ENCODE measurements at regions not wholly inside any gene's neighbourhood (a gene's known extent, or its start where the extent isn't known, plus 50 kb on each side); places are given as distances from the start of the nearest gene placed in this dataset.

DNA sequence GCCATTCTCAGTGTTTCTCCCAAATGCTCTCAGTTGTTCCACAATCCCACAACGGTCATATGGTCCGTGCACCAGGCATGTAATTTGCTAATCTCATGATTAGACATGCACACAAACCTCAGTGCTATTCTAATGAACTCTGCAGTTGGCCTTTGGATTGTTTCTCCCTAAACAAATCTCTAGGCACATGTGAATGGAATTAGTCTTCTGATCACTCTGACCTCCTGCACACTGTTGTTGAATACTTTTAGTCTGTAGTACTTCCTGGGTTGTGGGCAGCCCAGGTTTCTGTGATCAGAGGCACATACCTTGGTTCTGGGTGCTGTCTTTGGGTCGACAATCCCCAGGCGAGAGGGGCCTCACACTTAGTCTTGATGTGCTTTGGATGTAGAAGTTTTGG lies 498.7 kb upstream of the SPRED2 start (continued):
- TF ChIP-seq SP1 (IDR thresholded peaks at IDR 0.05) (no peak), SP1 (CRISPR knock-in tag; IDR thresholded peaks at IDR 0.05) (no peak), MXI1 (IDR thresholded peaks at IDR 0.05; ENCODE audit: borderline replicate concordance, low read depth, low read length) (no peak), SAP130 (CRISPR knock-in tag; IDR thresholded peaks at IDR 0.05; ENCODE audit: low read depth) (no peak), ZNF24 (IDR thresholded peaks at IDR 0.05) (no peak), FLYWCH1 (CRISPR knock-in tag; IDR thresholded peaks at IDR 0.05) (no peak), ZNF337 (CRISPR knock-in tag; IDR thresholded peaks at IDR 0.05; ENCODE audit: borderline replicate concordance, low read depth) (no peak), ZFP82 (CRISPR knock-in tag; IDR thresholded peaks at IDR 0.05; ENCODE audit: borderline replicate concordance) (no peak)

DNA sequence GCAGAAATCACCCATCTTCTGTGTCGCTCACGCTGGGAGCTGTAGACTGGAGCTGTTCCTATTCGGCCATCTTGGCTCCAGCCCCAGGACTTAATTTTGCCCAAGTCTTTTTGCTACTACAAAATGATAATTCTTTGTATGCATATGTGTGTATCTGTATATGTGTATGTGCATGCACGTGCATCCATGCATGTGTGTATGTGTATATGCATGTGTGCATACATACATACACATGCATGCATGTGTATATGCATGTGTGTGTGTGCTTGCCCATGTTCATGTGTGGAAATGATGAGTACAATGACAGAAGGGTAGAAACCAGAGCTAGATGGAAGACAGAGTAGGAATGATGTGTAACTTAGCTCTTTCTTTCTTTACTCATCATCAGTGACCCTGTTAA lies 497.9 kb upstream of the SPRED2 start:
- H3K4me1 ChIP-seq (ENCODE audit: insufficient read depth, low read length), result no peaks in the 10 kb centered on the region
- intact Hi-C loops (cut with micrococcal nuclease; ENCODE audit: unreplicated experiment), result no loop called here
- H3K4me2 ChIP-seq (ENCODE audit: low read depth, low read length), result no peak overlapping the region
- ChIA-PET CTCF (ENCODE audit: low intra/inter-chr PET ratio, low total read pairs) (no interaction called here), POLR2A (no interaction called here)
- H3K9me3 ChIP-seq (ENCODE audit: low read length), result no peaks in the 10 kb centered on the region
- WGBS (ENCODE audit: low lambda C conversion rate), result 63% methylated on average over 4 of the region's 4 CpGs
- H2AFZ ChIP-seq (ENCODE audit: low read length), result no peak overlapping the region
- ATAC-seq, result no peak; the same call in 2 of the 3 replicates
- no peak for FAIRE-seq
- no peak overlapping the region for H3K9ac ChIP-seq (ENCODE audit: insufficient read depth, low read depth, low read length)
- no peaks in the 10 kb centered on the region for H3K36me3 ChIP-seq (replicated peaks in 1 of 2; ENCODE audit: control insufficient read depth in 1 of 2, insufficient read depth in 2 of 2, low read length in 2 of 2)
- DNase-seq (ENCODE audit: low spot score), result no peak
- in situ Hi-C loops (cut with HindIII; ENCODE audit: extremely low pct_ligation_motif_present, low pct_unique_long_range_greater_than_20kb), result no loop called here
- H3K79me2 ChIP-seq (ENCODE audit: insufficient read depth, low read length), result no peaks in the 10 kb centered on the region
- no peak for TF ChIP-seq KAT7 (CRISPR knock-in tag; IDR thresholded peaks at IDR 0.05; ENCODE audit: borderline replicate concordance)
- no peak for TF ChIP-seq SKI (IDR thresholded peaks at IDR 0.05; ENCODE audit: partially characterized antibody)
- TF ChIP-seq, protein P1, sequence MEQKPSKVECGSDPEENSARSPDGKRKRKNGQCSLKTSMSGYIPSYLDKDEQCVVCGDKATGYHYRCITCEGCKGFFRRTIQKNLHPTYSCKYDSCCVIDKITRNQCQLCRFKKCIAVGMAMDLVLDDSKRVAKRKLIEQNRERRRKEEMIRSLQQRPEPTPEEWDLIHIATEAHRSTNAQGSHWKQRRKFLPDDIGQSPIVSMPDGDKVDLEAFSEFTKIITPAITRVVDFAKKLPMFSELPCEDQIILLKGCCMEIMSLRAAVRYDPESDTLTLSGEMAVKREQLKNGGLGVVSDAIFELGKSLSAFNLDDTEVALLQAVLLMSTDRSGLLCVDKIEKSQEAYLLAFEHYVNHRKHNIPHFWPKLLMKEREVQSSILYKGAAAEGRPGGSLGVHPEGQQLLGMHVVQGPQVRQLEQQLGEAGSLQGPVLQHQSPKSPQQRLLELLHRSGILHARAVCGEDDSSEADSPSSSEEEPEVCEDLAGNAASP (CRISPR knock-in tag; IDR thresholded peaks at IDR 0.05; ENCODE audit: borderline replicate concordance), result no peak
- TF ChIP-seq, protein P2, sequence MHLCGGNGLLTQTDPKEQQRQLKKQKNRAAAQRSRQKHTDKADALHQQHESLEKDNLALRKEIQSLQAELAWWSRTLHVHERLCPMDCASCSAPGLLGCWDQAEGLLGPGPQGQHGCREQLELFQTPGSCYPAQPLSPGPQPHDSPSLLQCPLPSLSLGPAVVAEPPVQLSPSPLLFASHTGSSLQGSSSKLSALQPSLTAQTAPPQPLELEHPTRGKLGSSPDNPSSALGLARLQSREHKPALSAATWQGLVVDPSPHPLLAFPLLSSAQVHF (CRISPR knock-in tag; IDR thresholded peaks at IDR 0.05), result 0 out of 2 replicates have a peak, but pooled peaks have one; percentile 14
- no peak for TF ChIP-seq ZNF567 (CRISPR knock-in tag; IDR thresholded peaks at IDR 0.05; ENCODE audit: borderline replicate concordance)
- TF ChIP-seq, protein P3, sequence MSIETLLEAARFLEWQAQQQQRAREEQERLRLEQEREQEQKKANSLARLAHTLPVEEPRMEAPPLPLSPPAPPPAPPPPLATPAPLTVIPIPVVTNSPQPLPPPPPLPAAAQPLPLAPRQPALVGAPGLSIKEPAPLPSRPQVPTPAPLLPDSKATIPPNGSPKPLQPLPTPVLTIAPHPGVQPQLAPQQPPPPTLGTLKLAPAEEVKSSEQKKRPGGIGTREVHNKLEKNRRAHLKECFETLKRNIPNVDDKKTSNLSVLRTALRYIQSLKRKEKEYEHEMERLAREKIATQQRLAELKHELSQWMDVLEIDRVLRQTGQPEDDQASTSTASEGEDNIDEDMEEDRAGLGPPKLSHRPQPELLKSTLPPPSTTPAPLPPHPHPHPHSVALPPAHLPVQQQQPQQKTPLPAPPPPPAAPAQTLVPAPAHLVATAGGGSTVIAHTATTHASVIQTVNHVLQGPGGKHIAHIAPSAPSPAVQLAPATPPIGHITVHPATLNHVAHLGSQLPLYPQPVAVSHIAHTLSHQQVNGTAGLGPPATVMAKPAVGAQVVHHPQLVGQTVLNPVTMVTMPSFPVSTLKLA (IDR thresholded peaks at IDR 0.05), result peak; percentile 76
- TF ChIP-seq SOX6 (IDR thresholded peaks at IDR 0.05), result no peak
- no peak for TF ChIP-seq SOX6 (CRISPR knock-in tag; IDR thresholded peaks at IDR 0.05)
- TF ChIP-seq ZNF17 (CRISPR knock-in tag; IDR thresholded peaks at IDR 0.05), result no peak
- TF ChIP-seq, protein P4, sequence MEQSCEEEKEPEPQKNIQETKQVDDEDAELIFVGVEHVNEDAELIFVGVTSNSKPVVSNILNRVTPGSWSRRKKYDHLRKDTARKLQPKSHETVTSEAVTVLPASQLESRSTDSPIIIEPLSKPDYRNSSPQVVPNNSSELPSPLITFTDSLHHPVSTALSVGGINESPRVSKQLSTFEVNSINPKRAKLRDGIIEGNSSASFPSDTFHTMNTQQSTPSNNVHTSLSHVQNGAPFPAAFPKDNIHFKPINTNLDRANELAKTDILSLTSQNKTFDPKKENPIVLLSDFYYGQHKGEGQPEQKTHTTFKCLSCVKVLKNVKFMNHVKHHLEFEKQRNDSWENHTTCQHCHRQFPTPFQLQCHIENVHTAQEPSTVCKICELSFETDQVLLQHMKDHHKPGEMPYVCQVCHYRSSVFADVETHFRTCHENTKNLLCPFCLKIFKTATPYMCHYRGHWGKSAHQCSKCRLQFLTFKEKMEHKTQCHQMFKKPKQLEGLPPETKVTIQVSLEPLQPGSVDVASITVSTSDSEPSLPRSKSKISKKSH (CRISPR knock-in tag; IDR thresholded peaks at IDR 0.05; ENCODE audit: borderline replicate concordance), result no peak
- no peaks in the 10 kb centered on the region for H3K27me3 ChIP-seq (ENCODE audit: control insufficient read depth in 1 of 2, insufficient read depth in 2 of 2, low read length in 2 of 2)
- H3K4me3 ChIP-seq (replicated peaks in 1 of 3; ENCODE audit: insufficient read depth in 1 of 3, low read depth in 2 of 3, low read length in 3 of 3), result no peak overlapping the region
- H3K27ac ChIP-seq (ENCODE audit: extremely low read length, insufficient read depth, low read length), result no peak overlapping the region
- no TSS peak for BruUV-seq (replicated peaks)
- no peaks in the 10 kb centered on the region for H4K20me1 ChIP-seq (ENCODE audit: insufficient read depth, low read length)
